ENCODE measurements at regions not wholly inside any gene's neighbourhood (a gene's known extent, or its start where the extent isn't known, plus 50 kb on each side); places are given as distances from the start of the nearest gene placed in this dataset.

DNA sequence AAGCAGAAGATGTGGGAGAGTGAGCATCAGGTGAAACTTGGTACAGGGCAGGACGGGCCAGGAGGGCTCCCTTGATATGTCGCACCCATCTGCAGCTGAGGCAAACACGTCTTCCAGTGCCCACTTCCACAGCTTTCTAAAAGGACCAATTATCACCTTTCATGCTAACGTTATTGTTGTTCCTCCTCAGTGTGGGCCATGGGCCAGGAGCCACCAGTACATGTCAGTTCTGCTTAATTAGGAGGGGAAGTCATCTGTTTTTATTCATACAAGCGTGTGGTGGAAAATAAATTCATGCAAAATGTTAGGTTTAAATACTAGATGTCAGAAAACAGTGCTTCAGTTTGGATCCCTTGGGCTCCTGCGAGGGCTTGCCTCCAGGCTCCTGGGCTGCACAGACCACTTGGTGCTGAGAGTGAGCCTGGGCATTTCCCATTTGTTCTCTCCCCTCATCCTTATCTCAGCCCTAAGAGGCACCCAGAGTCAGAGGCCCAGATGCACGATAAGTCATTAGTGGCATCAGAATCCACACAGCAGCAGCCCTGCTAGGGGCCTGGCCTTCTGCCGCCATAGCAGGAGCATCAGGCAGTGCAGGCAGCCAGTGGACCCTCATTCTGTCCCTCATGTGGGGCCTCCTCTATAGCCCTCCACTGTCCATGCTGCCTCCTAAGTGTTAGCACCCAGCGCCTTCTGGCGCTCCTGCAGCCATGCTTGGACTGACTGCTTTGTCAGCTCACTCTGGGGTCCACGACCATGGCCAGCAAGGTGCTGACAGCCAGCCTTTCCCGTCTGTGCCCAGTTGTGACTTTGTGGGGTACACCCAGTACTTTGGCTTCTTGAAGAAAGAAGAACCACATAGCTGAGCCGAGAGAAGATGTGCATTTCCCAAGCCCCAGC, 539.8 kb upstream of the RAB6C start:
- H3K4me3 ChIP-seq, result no peak overlapping the region
- no peak overlapping the region for H3K27ac ChIP-seq (replicated peaks)
- H3K27me3 ChIP-seq (ENCODE audit: low read depth), result peaks cover 70% of the 10 kb centered on the region
- DNase-seq, result no peak
- intact Hi-C loops (cut with micrococcal nuclease), result no loop called here
- TF ChIP-seq, protein P1, sequence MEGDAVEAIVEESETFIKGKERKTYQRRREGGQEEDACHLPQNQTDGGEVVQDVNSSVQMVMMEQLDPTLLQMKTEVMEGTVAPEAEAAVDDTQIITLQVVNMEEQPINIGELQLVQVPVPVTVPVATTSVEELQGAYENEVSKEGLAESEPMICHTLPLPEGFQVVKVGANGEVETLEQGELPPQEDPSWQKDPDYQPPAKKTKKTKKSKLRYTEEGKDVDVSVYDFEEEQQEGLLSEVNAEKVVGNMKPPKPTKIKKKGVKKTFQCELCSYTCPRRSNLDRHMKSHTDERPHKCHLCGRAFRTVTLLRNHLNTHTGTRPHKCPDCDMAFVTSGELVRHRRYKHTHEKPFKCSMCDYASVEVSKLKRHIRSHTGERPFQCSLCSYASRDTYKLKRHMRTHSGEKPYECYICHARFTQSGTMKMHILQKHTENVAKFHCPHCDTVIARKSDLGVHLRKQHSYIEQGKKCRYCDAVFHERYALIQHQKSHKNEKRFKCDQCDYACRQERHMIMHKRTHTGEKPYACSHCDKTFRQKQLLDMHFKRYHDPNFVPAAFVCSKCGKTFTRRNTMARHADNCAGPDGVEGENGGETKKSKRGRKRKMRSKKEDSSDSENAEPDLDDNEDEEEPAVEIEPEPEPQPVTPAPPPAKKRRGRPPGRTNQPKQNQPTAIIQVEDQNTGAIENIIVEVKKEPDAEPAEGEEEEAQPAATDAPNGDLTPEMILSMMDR (IDR thresholded peaks at IDR 0.05; ENCODE audit: borderline replicate concordance), result no peak
- no peaks in the 10 kb centered on the region for H3K4me1 ChIP-seq
- no peaks in the 10 kb centered on the region for H3K9me3 ChIP-seq (replicated peaks)
- no peaks in the 10 kb centered on the region for H3K36me3 ChIP-seq

DNA sequence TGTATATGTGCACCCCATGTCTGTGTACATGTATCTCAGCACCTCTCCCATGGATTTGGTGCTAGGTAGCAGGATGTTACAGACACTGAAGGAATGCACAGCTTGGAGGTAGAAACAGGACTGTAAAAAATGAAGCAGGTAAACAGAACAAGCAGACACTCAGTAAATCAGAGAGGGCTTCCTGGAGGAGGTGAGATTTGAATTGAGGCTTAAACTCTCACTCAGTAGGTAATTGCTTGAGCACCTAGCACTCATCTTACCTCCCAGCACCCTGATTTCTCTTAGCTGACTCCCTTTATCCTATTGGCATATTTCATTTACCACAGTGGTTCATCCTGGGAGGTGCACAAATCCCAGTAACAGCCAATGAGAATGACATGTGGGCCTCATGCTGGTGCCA, 537.9 kb upstream of the RAB6C start:
- TF ChIP-seq, protein P1 (IDR thresholded peaks at IDR 0.05; ENCODE audit: borderline replicate concordance), result no peak
- H3K4me3 ChIP-seq, result no peak overlapping the region

DNA sequence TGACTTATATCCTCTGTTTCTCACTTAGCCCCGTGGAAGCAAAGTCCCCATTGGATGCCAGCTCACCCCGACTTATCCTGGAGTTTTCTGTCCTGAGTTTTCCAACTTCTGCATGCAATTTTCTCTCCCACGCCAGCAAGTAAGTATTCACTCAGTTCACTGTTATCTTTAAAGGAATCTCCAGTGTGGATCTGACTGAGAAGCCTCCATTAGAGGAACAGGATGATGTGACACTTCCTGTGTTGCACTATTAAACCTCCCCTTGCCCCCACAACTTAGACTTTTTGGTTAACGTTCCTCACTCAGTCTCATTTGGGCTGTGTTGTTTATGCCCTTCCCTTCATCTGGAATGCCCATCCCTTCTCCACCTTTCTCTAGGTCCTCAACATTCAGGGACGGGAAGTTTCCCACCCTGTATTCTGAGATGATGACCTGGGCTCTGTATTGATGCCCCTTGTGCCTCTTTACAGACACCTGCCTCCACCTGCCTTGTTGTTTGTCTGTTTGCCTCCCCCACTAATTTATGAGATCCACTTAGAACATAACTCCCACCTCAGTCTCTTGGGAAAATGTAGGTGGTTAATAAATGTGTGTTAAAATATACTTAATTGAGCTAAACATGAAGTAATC, 536.1 kb upstream of the RAB6C start:
- DNase-seq, result no peak
- intact Hi-C loops (cut with micrococcal nuclease), result no loop called here
- no peak overlapping the region for H3K4me3 ChIP-seq
- no peaks in the 10 kb centered on the region for H3K36me3 ChIP-seq
- H3K4me1 ChIP-seq, result no peaks in the 10 kb centered on the region
- H3K27me3 ChIP-seq (ENCODE audit: low read depth), result peaks cover 66% of the 10 kb centered on the region
- H3K27ac ChIP-seq (replicated peaks), result no peak overlapping the region
- H3K9me3 ChIP-seq (replicated peaks), result no peaks in the 10 kb centered on the region
- TF ChIP-seq, protein P1 (IDR thresholded peaks at IDR 0.05; ENCODE audit: borderline replicate concordance), result no peak

More for the DNA sequence above, 537.9 kb upstream of the RAB6C start:
- Histone ChIP-seq H3K27ac (replicated peaks) (no peak overlapping the region), H3K36me3 (no peaks in the 10 kb centered on the region), H3K27me3 (ENCODE audit: low read depth) (peaks cover 66% of the 10 kb centered on the region), H3K9me3 (replicated peaks) (no peaks in the 10 kb centered on the region), H3K4me1 (no peaks in the 10 kb centered on the region)
- no peak for DNase-seq
- intact Hi-C loops (cut with micrococcal nuclease), result no loop called here

DNA sequence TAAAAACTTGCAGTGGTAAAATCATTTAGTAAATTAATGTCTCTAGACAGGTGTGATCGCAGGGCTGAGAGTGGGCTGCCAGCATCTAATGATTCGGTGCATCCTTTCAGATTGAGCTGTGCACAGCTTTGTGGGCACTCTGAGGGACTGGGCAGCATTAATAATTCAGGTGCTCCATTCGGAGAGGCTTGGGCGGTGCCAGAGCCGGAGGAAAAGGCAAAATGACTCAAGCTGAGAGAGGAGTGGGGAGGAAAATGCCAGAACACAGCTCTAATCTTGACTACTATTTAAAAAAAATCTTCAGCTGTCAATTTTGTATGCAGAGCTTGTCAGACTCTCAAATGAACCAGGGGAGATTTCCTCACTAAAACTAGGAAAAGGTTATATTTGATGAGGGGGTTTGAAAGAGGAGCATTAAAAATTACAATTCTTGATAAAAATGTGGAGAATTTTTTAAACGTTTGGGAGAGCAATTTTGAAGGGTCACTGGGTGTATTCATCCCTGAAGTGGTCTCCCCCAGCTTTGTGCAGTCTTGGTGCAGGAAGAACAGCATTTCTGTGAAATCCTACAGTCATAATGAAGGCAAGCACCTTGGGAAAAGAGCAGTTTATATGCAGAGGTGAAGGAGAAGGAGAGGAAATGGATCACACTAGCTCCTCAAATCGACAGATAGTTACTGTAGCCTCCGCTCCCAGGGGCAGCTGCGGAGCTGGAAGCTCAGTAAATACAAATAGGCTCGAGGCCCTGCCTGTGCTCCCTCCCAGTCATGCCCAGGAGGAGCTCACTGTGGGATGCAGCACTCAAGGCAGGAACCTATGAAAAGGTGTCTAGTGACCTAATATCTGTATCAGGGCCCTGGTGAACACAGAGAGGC, 535.4 kb upstream of the RAB6C start:
- peaks cover 61% of the 10 kb centered on the region for H3K27me3 ChIP-seq (ENCODE audit: low read depth)
- intact Hi-C loops (cut with micrococcal nuclease), result no loop called here
- H3K4me3 ChIP-seq, result no peak overlapping the region
- no peaks in the 10 kb centered on the region for H3K9me3 ChIP-seq (replicated peaks)
- no peaks in the 10 kb centered on the region for H3K36me3 ChIP-seq
- no peak overlapping the region for H3K27ac ChIP-seq (replicated peaks)
- TF ChIP-seq, protein P1 (IDR thresholded peaks at IDR 0.05; ENCODE audit: borderline replicate concordance), result no peak
- no peak for DNase-seq
- H3K4me1 ChIP-seq, result no peaks in the 10 kb centered on the region

DNA sequence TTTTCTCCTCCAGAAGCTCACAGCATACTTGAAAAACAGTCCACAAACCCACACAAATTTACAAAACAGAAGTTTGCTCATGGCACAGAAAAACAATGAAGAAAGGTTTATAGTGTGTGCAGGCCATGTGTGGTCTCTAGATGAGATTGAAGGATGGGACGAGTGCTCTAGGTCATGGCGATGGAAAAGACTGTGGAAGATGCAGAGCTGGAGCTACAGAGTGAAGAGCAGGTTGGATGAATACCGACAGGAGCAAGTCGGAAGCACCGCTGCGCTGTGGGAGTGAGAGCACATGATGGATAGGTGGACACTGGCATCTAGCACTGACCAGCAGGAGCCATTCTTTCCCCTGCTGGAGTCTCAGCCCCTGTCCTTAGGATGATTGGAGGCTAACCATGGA, 534.7 kb upstream of the RAB6C start:
- Histone ChIP-seq H3K27ac (replicated peaks) (no peak overlapping the region), H3K9me3 (replicated peaks) (no peaks in the 10 kb centered on the region), H3K4me1 (no peaks in the 10 kb centered on the region), H3K4me3 (no peak overlapping the region), H3K27me3 (ENCODE audit: low read depth) (peaks cover 55% of the 10 kb centered on the region), H3K36me3 (no peaks in the 10 kb centered on the region)
- no peak for DNase-seq
- intact Hi-C loops (cut with micrococcal nuclease), result no loop called here
- TF ChIP-seq, protein P1 (IDR thresholded peaks at IDR 0.05; ENCODE audit: borderline replicate concordance), result no peak

Measured in left ventricle myocardium inferior (tissue), 1 donor.